ENCODE measurements at regions not wholly inside any gene's neighbourhood (a gene's known extent, or its start where the extent isn't known, plus 50 kb on each side); places are given as distances from the start of the nearest gene placed in this dataset.

GRCh38 chr10:121096617-121097431 lies 245.7 kb downstream of the WDR11 start:
- no peaks in the 10 kb centered on the region for H3K9me3 ChIP-seq (ENCODE audit: insufficient read depth, low read depth, low read length)
- H2AK5ac ChIP-seq (ENCODE audit: low read length): no peak overlapping the region
- no peaks in the 10 kb centered on the region for H3K79me2 ChIP-seq (ENCODE audit: control insufficient read depth, insufficient read depth, low read length, poor library complexity)
- H3K4me2 ChIP-seq (ENCODE audit: low read length): no peak overlapping the region
- H4K91ac ChIP-seq (ENCODE audit: low read depth, low read length): peak overlapping the region; percentile 38
- no peak overlapping the region for H3K4ac ChIP-seq (ENCODE audit: low read depth, low read length)
- no peak overlapping the region for H2BK5ac ChIP-seq (ENCODE audit: low read depth, low read length, poor library complexity)
- no peak overlapping the region for H2AFZ ChIP-seq (ENCODE audit: insufficient read depth, low read length, poor library complexity)
- peaks cover 8% of the 10 kb centered on the region for H3K79me1 ChIP-seq (ENCODE audit: low read length)
- H3K18ac ChIP-seq (ENCODE audit: low read length): no peak overlapping the region
- DNase-seq: peak; percentile 99
- peak overlapping the region; percentile 10 for H2BK120ac ChIP-seq (ENCODE audit: insufficient read depth, low read length, poor library complexity)
- H3K4me3 ChIP-seq (ENCODE audit: low read depth, low read length): no peak overlapping the region
- no peaks in the 10 kb centered on the region for H3K36me3 ChIP-seq (ENCODE audit: control insufficient read depth in 1 of 2, insufficient read depth in 2 of 2, low read length in 2 of 2)
- H4K12ac ChIP-seq (ENCODE audit: low read depth, low read length): no peak overlapping the region
- no peak overlapping the region for H4K8ac ChIP-seq (ENCODE audit: low read depth, low read length)
- H3K27ac ChIP-seq (ENCODE audit: low read depth, low read length): peak overlapping the region; percentile 62
- H2BK12ac ChIP-seq (ENCODE audit: low read length): no peak overlapping the region
- H3K4me1 ChIP-seq (ENCODE audit: control insufficient read depth in 1 of 2, insufficient read depth in 2 of 2, low read length in 2 of 2): peaks cover 5 to 15% of the 10 kb centered on the region in 2 experiments
- no peak overlapping the region for H3K23ac ChIP-seq (ENCODE audit: low read length)
- H3K14ac ChIP-seq (ENCODE audit: low read length): no peak overlapping the region
- WGBS (ENCODE audit: extremely low coverage, insufficient coverage, insufficient read length): no CpG with 5 or more reads among the region's 8 CpGs
- H3K9ac ChIP-seq (ENCODE audit: low read length): no peak overlapping the region
- H3K27me3 ChIP-seq (ENCODE audit: insufficient read depth, low read length): no peaks in the 10 kb centered on the region

DNA sequence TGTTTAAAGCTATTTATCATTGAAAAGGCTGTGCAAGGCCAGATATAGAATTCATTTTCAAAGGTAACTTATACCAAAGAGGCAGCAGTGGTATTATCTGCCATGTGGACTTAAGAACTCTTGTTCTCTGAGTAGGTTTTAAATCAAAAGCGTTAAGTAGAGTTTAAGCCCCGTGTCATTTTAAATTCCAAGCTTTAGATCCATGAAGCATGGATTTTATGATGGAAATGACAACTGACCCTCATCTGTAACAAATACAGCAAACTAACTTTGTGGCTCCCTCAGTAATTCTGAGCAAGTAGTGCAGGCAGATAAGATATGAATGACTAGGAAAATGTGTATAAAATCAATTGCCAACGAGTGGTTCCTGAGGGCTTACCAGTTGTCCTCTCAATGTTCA lies 247.0 kb downstream of the WDR11 start:
- Histone ChIP-seq H3K4me2 (ENCODE audit: low read length) (no peak overlapping the region), H4K12ac (ENCODE audit: low read depth, low read length) (no peak overlapping the region), H3K27ac (ENCODE audit: low read depth, low read length) (no peak overlapping the region), H3K23ac (ENCODE audit: low read length) (no peak overlapping the region), H2BK120ac (ENCODE audit: insufficient read depth, low read length, poor library complexity) (no peak overlapping the region), H3K14ac (ENCODE audit: low read length) (no peak overlapping the region), H3K4me3 (ENCODE audit: low read depth, low read length) (no peak overlapping the region), H4K8ac (ENCODE audit: low read depth, low read length) (no peak overlapping the region), H2BK12ac (ENCODE audit: low read length) (no peak overlapping the region), H3K4ac (ENCODE audit: low read depth, low read length) (no peak overlapping the region), H3K27me3 (ENCODE audit: insufficient read depth, low read length) (no peaks in the 10 kb centered on the region), H2AFZ (ENCODE audit: insufficient read depth, low read length, poor library complexity) (no peak overlapping the region), H4K91ac (ENCODE audit: low read depth, low read length) (no peak overlapping the region), H3K79me1 (ENCODE audit: low read length) (peaks cover 8% of the 10 kb centered on the region), H3K9me3 (ENCODE audit: insufficient read depth, low read depth, low read length) (no peaks in the 10 kb centered on the region), H2BK5ac (ENCODE audit: low read depth, low read length, poor library complexity) (no peak overlapping the region), H3K79me2 (ENCODE audit: control insufficient read depth, insufficient read depth, low read length, poor library complexity) (no peaks in the 10 kb centered on the region), H3K4me1 (ENCODE audit: control insufficient read depth in 1 of 2, insufficient read depth in 2 of 2, low read length in 2 of 2) (peaks cover 5 to 12% of the 10 kb centered on the region in 2 experiments), H3K18ac (ENCODE audit: low read length) (no peak overlapping the region), H2AK5ac (ENCODE audit: low read length) (no peak overlapping the region), H3K9ac (ENCODE audit: low read length) (no peak overlapping the region), H3K36me3 (ENCODE audit: control insufficient read depth in 1 of 2, insufficient read depth in 2 of 2, low read length in 2 of 2) (no peaks in the 10 kb centered on the region)
- WGBS (ENCODE audit: extremely low coverage, insufficient coverage, insufficient read length): no CpG with 5 or more reads among the region's 3 CpGs
- DNase-seq: no peak

DNA sequence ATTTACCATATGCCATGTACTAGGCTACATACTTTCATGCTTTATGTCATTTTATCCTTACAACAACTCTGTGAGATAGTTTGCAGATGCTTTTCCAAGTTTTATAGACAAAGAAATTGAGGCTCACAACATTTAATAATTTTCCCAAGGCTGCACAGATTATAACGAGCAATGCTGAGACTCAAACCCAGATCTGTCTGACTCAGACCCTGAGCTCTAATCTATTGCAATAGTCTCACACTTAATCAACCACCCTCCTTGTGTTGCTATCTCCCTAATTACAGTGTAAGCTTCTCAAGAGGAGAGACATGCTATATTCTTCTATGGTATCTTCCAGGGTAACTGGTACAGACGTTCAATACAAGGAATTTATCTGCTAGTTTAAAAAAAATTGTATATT lies 247.6 kb downstream of the WDR11 start:
- Histone ChIP-seq H3K18ac (ENCODE audit: low read length) (no peak overlapping the region), H3K79me2 (ENCODE audit: control insufficient read depth, insufficient read depth, low read length, poor library complexity) (no peaks in the 10 kb centered on the region), H3K14ac (ENCODE audit: low read length) (no peak overlapping the region), H2BK120ac (ENCODE audit: insufficient read depth, low read length, poor library complexity) (no peak overlapping the region), H3K79me1 (ENCODE audit: low read length) (peaks cover 8% of the 10 kb centered on the region), H3K9me3 (ENCODE audit: insufficient read depth, low read depth, low read length) (no peaks in the 10 kb centered on the region), H4K8ac (ENCODE audit: low read depth, low read length) (no peak overlapping the region), H3K4ac (ENCODE audit: low read depth, low read length) (no peak overlapping the region), H4K12ac (ENCODE audit: low read depth, low read length) (no peak overlapping the region), H2BK12ac (ENCODE audit: low read length) (no peak overlapping the region), H3K4me1 (ENCODE audit: control insufficient read depth in 1 of 2, insufficient read depth in 2 of 2, low read length in 2 of 2) (peaks cover 5 to 12% of the 10 kb centered on the region in 2 experiments), H3K23ac (ENCODE audit: low read length) (no peak overlapping the region), H4K91ac (ENCODE audit: low read depth, low read length) (no peak overlapping the region), H2AK5ac (ENCODE audit: low read length) (no peak overlapping the region), H3K4me3 (ENCODE audit: low read depth, low read length) (no peak overlapping the region), H3K36me3 (ENCODE audit: control insufficient read depth in 1 of 2, insufficient read depth in 2 of 2, low read length in 2 of 2) (no peaks in the 10 kb centered on the region), H2AFZ (ENCODE audit: insufficient read depth, low read length, poor library complexity) (no peak overlapping the region), H3K4me2 (ENCODE audit: low read length) (no peak overlapping the region), H3K27ac (ENCODE audit: low read depth, low read length) (no peak overlapping the region), H3K9ac (ENCODE audit: low read length) (no peak overlapping the region), H3K27me3 (ENCODE audit: insufficient read depth, low read length) (no peaks in the 10 kb centered on the region), H2BK5ac (ENCODE audit: low read depth, low read length, poor library complexity) (no peak overlapping the region)
- no CpG with 5 or more reads among the region's 2 CpGs for WGBS (ENCODE audit: extremely low coverage, insufficient coverage, insufficient read length)
- no peak for DNase-seq

- Histone ChIP-seq H3K9me3 (ENCODE audit: insufficient read depth, low read depth, low read length) (peaks cover under 1% of the 10 kb centered on the region), H2AK5ac (ENCODE audit: low read length) (no peak overlapping the region), H3K79me2 (ENCODE audit: control insufficient read depth, insufficient read depth, low read length, poor library complexity) (no peaks in the 10 kb centered on the region), H4K8ac (ENCODE audit: low read depth, low read length) (no peak overlapping the region), H3K9ac (ENCODE audit: low read length) (no peak overlapping the region), H3K4ac (ENCODE audit: low read depth, low read length) (no peak overlapping the region), H3K4me1 (ENCODE audit: control insufficient read depth in 1 of 2, insufficient read depth in 2 of 2, low read length in 2 of 2) (peaks cover 5 to 12% of the 10 kb centered on the region in 2 experiments), H3K14ac (ENCODE audit: low read length) (no peak overlapping the region), H3K27ac (ENCODE audit: low read depth, low read length) (no peak overlapping the region), H2BK5ac (ENCODE audit: low read depth, low read length, poor library complexity) (no peak overlapping the region), H4K91ac (ENCODE audit: low read depth, low read length) (no peak overlapping the region), H3K79me1 (ENCODE audit: low read length) (peaks cover 8% of the 10 kb centered on the region), H2AFZ (ENCODE audit: insufficient read depth, low read length, poor library complexity) (no peak overlapping the region), H2BK12ac (ENCODE audit: low read length) (no peak overlapping the region), H3K18ac (ENCODE audit: low read length) (no peak overlapping the region), H3K4me2 (ENCODE audit: low read length) (no peak overlapping the region), H2BK120ac (ENCODE audit: insufficient read depth, low read length, poor library complexity) (no peak overlapping the region), H3K36me3 (ENCODE audit: control insufficient read depth in 1 of 2, insufficient read depth in 2 of 2, low read length in 2 of 2) (no peaks in the 10 kb centered on the region), H3K4me3 (ENCODE audit: low read depth, low read length) (no peak overlapping the region), H3K23ac (ENCODE audit: low read length) (no peak overlapping the region), H3K27me3 (ENCODE audit: insufficient read depth, low read length) (no peaks in the 10 kb centered on the region), H4K12ac (ENCODE audit: low read depth, low read length) (no peak overlapping the region)
- DNase-seq: no peak
- WGBS (ENCODE audit: extremely low coverage, insufficient coverage, insufficient read length): no CpG with 5 or more reads among the region's 5 CpGs
These were observed 248.0 kb downstream of the WDR11 start for GRCh38 chr10:121099181-121099580.

Measured in trophoblast cell (in vitro differentiated cells and primary cell).